HG02759 (cell line): ENCODE measurements at regions not wholly inside any gene's neighbourhood (a gene's known extent, or its start where the extent isn't known, plus 50 kb on each side); places are given as distances from the start of the nearest gene placed in this dataset.

Source experiments
- ATAC-seq: cut with Tn5 transposase; IDR thresholded peaks from one replicate; pipeline ENCODE4 v1.9.1; 2021; ENCODE audit warnings: mild to moderate bottlenecking, moderate library complexity; ENCODE audit not compliant: unreplicated experiment

- ATAC-seq: no peak
These were observed 106.4 kb downstream of the BRD1 start for GRCh38 chr22:49721211-49721763.

- no peak for ATAC-seq
These were observed 107.3 kb downstream of the BRD1 start for GRCh38 chr22:49720279-49720959.

GRCh38 chr22:49719046-49719445, 108.6 kb downstream of the BRD1 start:
- ATAC-seq: no peak

- ATAC-seq: no peak
These were observed 109.3 kb downstream of the BRD1 start for GRCh38 chr22:49718396-49718795.

GRCh38 chr22:49717322-49717919, 110.3 kb downstream of the BRD1 start:
- no peak for ATAC-seq

- ATAC-seq: no peak
These were observed 111.2 kb downstream of the BRD1 start for GRCh38 chr22:49716441-49716840.

- ATAC-seq: no peak
These were observed 112.2 kb downstream of the BRD1 start for GRCh38 chr22:49715450-49715849.

GRCh38 chr22:49713003-49713402, 114.7 kb downstream of the BRD1 start:
- ATAC-seq: no peak

GRCh38 chr22:49712195-49712791, 115.4 kb downstream of the BRD1 start:
- ATAC-seq: no peak

- no peak for ATAC-seq
These were observed 116.9 kb downstream of the BRD1 start for GRCh38 chr22:49710746-49711145.

- ATAC-seq: no peak
These were observed 118.2 kb downstream of the BRD1 start for GRCh38 chr22:49709464-49709863.

- ATAC-seq: no peak
These were observed 121.7 kb downstream of the BRD1 start for GRCh38 chr22:49705972-49706352.

- no peak for ATAC-seq
These were observed 122.3 kb downstream of the BRD1 start for GRCh38 chr22:49705216-49705971.

- ATAC-seq: no peak
These were observed 123.1 kb downstream of the BRD1 start for GRCh38 chr22:49704345-49705215.

- ATAC-seq: no peak
These were observed 123.7 kb downstream of the BRD1 start for GRCh38 chr22:49703990-49704344.

GRCh38 chr22:49703505-49703904, 124.2 kb downstream of the BRD1 start:
- ATAC-seq: no peak

- ATAC-seq: no peak
These were observed 125.6 kb downstream of the BRD1 start for GRCh38 chr22:49702068-49702397.

- ATAC-seq: no peak
These were observed 126.1 kb downstream of the BRD1 start for GRCh38 chr22:49701380-49702067.

- ATAC-seq: no peak
These were observed 127.7 kb downstream of the BRD1 start for GRCh38 chr22:49699928-49700498.

- ATAC-seq: no peak
These were observed 128.2 kb downstream of the BRD1 start for GRCh38 chr22:49699476-49699875.
